ENCODE measurements at regions not wholly inside any gene's neighbourhood (a gene's known extent, or its start where the extent isn't known, plus 50 kb on each side); places are given as distances from the start of the nearest gene placed in this dataset.

- TF ChIP-seq CTCF (IDR thresholded peaks at IDR 0.05) (no peak), POLR2A (IDR thresholded peaks at IDR 0.05) (no peak)
Measured at GRCh38 chr2:155301221-155301620, 602.7 kb downstream of the KCNJ3 start.

Measured in Peyer's patch (tissue), 4 donors.